A549 (cell line): ENCODE measurements at regions not wholly inside any gene's neighbourhood (a gene's known extent, or its start where the extent isn't known, plus 50 kb on each side); places are given as distances from the start of the nearest gene placed in this dataset.
A peak's percentile ranks its signal among the peaks of the same experiment; 100 is the strongest.

ENCODE experiments used
- CEBPB ChIP-seq, 2 experiments: fragments of >200 bp in 1 of 2; sonication (Bioruptor Twin) in 1 of 2; formaldehyde crosslinking in 1 of 2; IDR thresholded peaks; 2 replicates each; pipeline ENCODE4 v1.6.1; 2012 to 2016
- KDM5A ChIP-seq: fragments of 200-600 bp; sonication (generic); IDR thresholded peaks from 2 replicates; pipeline ENCODE4 v1.6.1; 2016; ENCODE audit warnings: antibody characterized with exemption, mild to moderate bottlenecking
- MAFK ChIP-seq: fragments of 450-650 bp; IDR thresholded peaks from 2 replicates; pipeline ENCODE4 v1.6.1; 2014; ENCODE audit not compliant: partially characterized antibody
- PHF8 ChIP-seq: fragments of 200-600 bp; sonication (generic); IDR thresholded peaks from 2 replicates; pipeline ENCODE4 v1.6.1; 2016; ENCODE audit warnings: low read depth, mild to moderate bottlenecking, antibody characterized with exemption, moderate library complexity, borderline replicate concordance
- TF ChIP-seq, protein P1 (sequence below): fragments of 200-600 bp; sonication (generic); IDR thresholded peaks from 2 replicates; pipeline ENCODE4 v1.6.1; 2016; ENCODE audit warnings: antibody characterized with exemption, mild to moderate bottlenecking, moderate library complexity

- TF ChIP-seq PHF8 (no peak), MAFK (peak; percentile 9), KDM5A (no peak), CEBPB (IDR thresholded peaks at IDR 0.05) (no peak)
- TF ChIP-seq, protein P1, sequence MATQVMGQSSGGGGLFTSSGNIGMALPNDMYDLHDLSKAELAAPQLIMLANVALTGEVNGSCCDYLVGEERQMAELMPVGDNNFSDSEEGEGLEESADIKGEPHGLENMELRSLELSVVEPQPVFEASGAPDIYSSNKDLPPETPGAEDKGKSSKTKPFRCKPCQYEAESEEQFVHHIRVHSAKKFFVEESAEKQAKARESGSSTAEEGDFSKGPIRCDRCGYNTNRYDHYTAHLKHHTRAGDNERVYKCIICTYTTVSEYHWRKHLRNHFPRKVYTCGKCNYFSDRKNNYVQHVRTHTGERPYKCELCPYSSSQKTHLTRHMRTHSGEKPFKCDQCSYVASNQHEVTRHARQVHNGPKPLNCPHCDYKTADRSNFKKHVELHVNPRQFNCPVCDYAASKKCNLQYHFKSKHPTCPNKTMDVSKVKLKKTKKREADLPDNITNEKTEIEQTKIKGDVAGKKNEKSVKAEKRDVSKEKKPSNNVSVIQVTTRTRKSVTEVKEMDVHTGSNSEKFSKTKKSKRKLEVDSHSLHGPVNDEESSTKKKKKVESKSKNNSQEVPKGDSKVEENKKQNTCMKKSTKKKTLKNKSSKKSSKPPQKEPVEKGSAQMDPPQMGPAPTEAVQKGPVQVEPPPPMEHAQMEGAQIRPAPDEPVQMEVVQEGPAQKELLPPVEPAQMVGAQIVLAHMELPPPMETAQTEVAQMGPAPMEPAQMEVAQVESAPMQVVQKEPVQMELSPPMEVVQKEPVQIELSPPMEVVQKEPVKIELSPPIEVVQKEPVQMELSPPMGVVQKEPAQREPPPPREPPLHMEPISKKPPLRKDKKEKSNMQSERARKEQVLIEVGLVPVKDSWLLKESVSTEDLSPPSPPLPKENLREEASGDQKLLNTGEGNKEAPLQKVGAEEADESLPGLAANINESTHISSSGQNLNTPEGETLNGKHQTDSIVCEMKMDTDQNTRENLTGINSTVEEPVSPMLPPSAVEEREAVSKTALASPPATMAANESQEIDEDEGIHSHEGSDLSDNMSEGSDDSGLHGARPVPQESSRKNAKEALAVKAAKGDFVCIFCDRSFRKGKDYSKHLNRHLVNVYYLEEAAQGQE = no peak
Observed at GRCh38 chr14:36428350-36428749, 91.7 kb downstream of the NKX2-1 start.
